PC-3 (cell line): ENCODE measurements at regions not wholly inside any gene's neighbourhood (a gene's known extent, or its start where the extent isn't known, plus 50 kb on each side); places are given as distances from the start of the nearest gene placed in this dataset.

Experiments used
- CTCF ChIP-seq: fragments of 300-600 bp; sonication (generic); conservative IDR thresholded peaks from 2 replicates; pipeline ENCODE4 v1.5.1; 2017; ENCODE audit warnings: antibody characterized with exemption, low read depth, mild to moderate bottlenecking, low read length
- EZH2phosphoT487 ChIP-seq: fragments of 300-600 bp; sonication (generic); IDR thresholded peaks from 2 replicates; pipeline ENCODE4 v1.6.1; 2018; ENCODE audit warnings: mild to moderate bottlenecking, antibody characterized with exemption, low read length, borderline replicate concordance

GRCh38 chr11:70606248-70606950 is 208.1 kb downstream of the CTTN start:
- no peak for TF ChIP-seq CTCF
- no peak for TF ChIP-seq EZH2phosphoT487
